ENCODE measurements at regions not wholly inside any gene's neighbourhood (a gene's known extent, or its start where the extent isn't known, plus 50 kb on each side); places are given as distances from the start of the nearest gene placed in this dataset.

- TF ChIP-seq CTCF (IDR thresholded peaks at IDR 0.05; ENCODE audit: insufficient read depth, low read depth, low read length, missing control alignments): no peak
- no peak overlapping the region for H3K4me3 ChIP-seq (ENCODE audit: low read depth, low read length)
Observed at GRCh38 chr5:42277293-42277692, 145.9 kb upstream of the GHR start.

GRCh38 chr5:42284584-42284983 lies 138.7 kb upstream of the GHR start:
- DNase-seq (ENCODE audit: low read depth): no peak
- no peak for TF ChIP-seq CTCF (IDR thresholded peaks at IDR 0.05; ENCODE audit: insufficient read depth, low read depth, low read length, missing control alignments)
- H3K4me3 ChIP-seq (ENCODE audit: low read depth, low read length): no peak overlapping the region

More at GRCh38 chr5:42277293-42277692, 145.9 kb upstream of the GHR start:
- DNase-seq (ENCODE audit: low read depth): no peak

GRCh38 chr5:42285230-42285629 lies 138.0 kb upstream of the GHR start:
- no peak for TF ChIP-seq CTCF (IDR thresholded peaks at IDR 0.05; ENCODE audit: insufficient read depth, low read depth, low read length, missing control alignments)
- no peak overlapping the region for H3K4me3 ChIP-seq (ENCODE audit: low read depth, low read length)
- DNase-seq (ENCODE audit: low read depth): no peak

- TF ChIP-seq CTCF (IDR thresholded peaks at IDR 0.05; ENCODE audit: insufficient read depth, low read depth, low read length, missing control alignments): no peak
- DNase-seq (ENCODE audit: low read depth): no peak
- no peak overlapping the region for H3K4me3 ChIP-seq (ENCODE audit: low read depth, low read length)
Observed at GRCh38 chr5:42300496-42300895, 122.7 kb upstream of the GHR start.

GRCh38 chr5:42301349-42301748 lies 121.9 kb upstream of the GHR start:
- H3K4me3 ChIP-seq (ENCODE audit: low read depth, low read length): no peak overlapping the region
- DNase-seq (ENCODE audit: low read depth): no peak
- no peak for TF ChIP-seq CTCF (IDR thresholded peaks at IDR 0.05; ENCODE audit: insufficient read depth, low read depth, low read length, missing control alignments)

GRCh38 chr5:42302186-42302585 lies 121.1 kb upstream of the GHR start:
- DNase-seq (ENCODE audit: low read depth): no peak
- TF ChIP-seq CTCF (IDR thresholded peaks at IDR 0.05; ENCODE audit: insufficient read depth, low read depth, low read length, missing control alignments): no peak
- H3K4me3 ChIP-seq (ENCODE audit: low read depth, low read length): no peak overlapping the region

- TF ChIP-seq CTCF (IDR thresholded peaks at IDR 0.05; ENCODE audit: insufficient read depth, low read depth, low read length, missing control alignments): no peak
- H3K4me3 ChIP-seq (ENCODE audit: low read depth, low read length): no peak overlapping the region
- DNase-seq (ENCODE audit: low read depth): no peak
Observed at GRCh38 chr5:42306287-42306686, 117.0 kb upstream of the GHR start.

All from GM12865 (cell line).